Nephron (organoid): ENCODE measurements at regions not wholly inside any gene's neighbourhood (a gene's known extent, or its start where the extent isn't known, plus 50 kb on each side); places are given as distances from the start of the nearest gene placed in this dataset.
A peak's percentile ranks its signal among the peaks of the same experiment; 100 is the strongest.
"Not testable (repeated sequence)": the region's sequence is repeated elsewhere in the genome, so short reads cannot be mapped to it uniquely, and the experiment has no call there.

Experiments
- H3K27ac Mint-ChIP-seq, 3 experiments: 2 replicates each; pipeline ENCODE4 v1.8.0; 2020; ENCODE audit warnings: mixed read lengths in 3 of 3, mild to moderate bottlenecking in 2 of 3, moderate library complexity in 1 of 3
- H3K27me3 Mint-ChIP-seq: 2 replicates; pipeline ENCODE4 v1.8.0; 2021; ENCODE audit warnings: low read depth, mild to moderate bottlenecking, moderate library complexity, mixed read lengths
- H3K36me3 Mint-ChIP-seq: 2 replicates; pipeline ENCODE4 v1.8.0; 2020; ENCODE audit warnings: low read depth, mixed read lengths
- H3K4me1 Mint-ChIP-seq: 2 replicates; pipeline ENCODE4 v1.8.0; 2020; ENCODE audit warnings: mixed read lengths
- H3K4me3 Mint-ChIP-seq, 3 experiments: 2 replicates each; pipeline ENCODE4 v1.8.0; 2020; ENCODE audit warnings: mild to moderate bottlenecking in 3 of 3, mixed read lengths in 3 of 3, moderate library complexity in 2 of 3
- H3K9me3 Mint-ChIP-seq: 2 replicates; pipeline ENCODE4 v1.8.0; 2020; ENCODE audit warnings: mixed read lengths
- CTCF ChIP-seq, 3 experiments: fragments of 200-600 bp; sonication (generic); IDR thresholded peaks; one replicate each; pipeline ENCODE4 v1.5.0; 2021; ENCODE audit warnings: antibody characterized with exemption in 3 of 3; ENCODE audit not compliant: unreplicated experiment in 3 of 3

GRCh38 chr6:168240160-168240559 is 79.4 kb downstream of the DACT2 start:
- H3K36me3 Mint-ChIP-seq: no peaks in the 10 kb centered on the region
- no peak for TF ChIP-seq CTCF (IDR thresholded peaks at IDR 0.05; ENCODE audit: unreplicated experiment in 3 of 3)
- peak overlapping the region; percentile 29 to 86 (median 82) for H3K27ac Mint-ChIP-seq
- H3K4me1 Mint-ChIP-seq: peaks cover 35% of the 10 kb centered on the region
- no peaks in the 10 kb centered on the region for H3K9me3 Mint-ChIP-seq
- H3K4me3 Mint-ChIP-seq: peak overlapping the region in 1 of 3 experiments; percentile 9
- peaks cover 26% of the 10 kb centered on the region for H3K27me3 Mint-ChIP-seq

GRCh38 chr6:168239044-168239773 is 80.4 kb downstream of the DACT2 start:
- Mint-ChIP-seq H3K36me3 (no peaks in the 10 kb centered on the region), H3K4me1 (peaks cover 32% of the 10 kb centered on the region), H3K4me3 (no peak overlapping the region), H3K27me3 (peaks cover 19% of the 10 kb centered on the region), H3K9me3 (no peaks in the 10 kb centered on the region), H3K27ac (peak overlapping the region; percentile 29 to 82 (median 61))
- no peak for TF ChIP-seq CTCF (IDR thresholded peaks at IDR 0.05; ENCODE audit: unreplicated experiment in 3 of 3)

- Mint-ChIP-seq H3K4me3 (no peak overlapping the region), H3K4me1 (peaks cover 27% of the 10 kb centered on the region), H3K36me3 (no peaks in the 10 kb centered on the region), H3K27me3 (peaks cover 18% of the 10 kb centered on the region), H3K27ac (peak overlapping the region; percentile 29 to 61 (median 55)), H3K9me3 (no peaks in the 10 kb centered on the region)
- TF ChIP-seq CTCF (IDR thresholded peaks at IDR 0.05; ENCODE audit: unreplicated experiment in 3 of 3): no peak
Observed at GRCh38 chr6:168238159-168238909, 81.2 kb downstream of the DACT2 start.

- H3K27ac Mint-ChIP-seq, H3K9me3 Mint-ChIP-seq, H3K27me3 Mint-ChIP-seq, H3K36me3 Mint-ChIP-seq, H3K4me3 Mint-ChIP-seq: not testable (repeated sequence)
- peaks cover 35% of the 10 kb centered on the region for H3K4me1 Mint-ChIP-seq
Observed at GRCh38 chr6:168233875-168234213, 85.7 kb downstream of the DACT2 start.

- peaks cover 33% of the 10 kb centered on the region for H3K4me1 Mint-ChIP-seq
- no peak for TF ChIP-seq CTCF (IDR thresholded peaks at IDR 0.05; ENCODE audit: unreplicated experiment in 3 of 3)
- no peaks in the 10 kb centered on the region for H3K9me3 Mint-ChIP-seq
- H3K27ac Mint-ChIP-seq: peak overlapping the region in 2 of 3 experiments; percentile 41 to 50
- no peaks in the 10 kb centered on the region for H3K36me3 Mint-ChIP-seq
- no peak overlapping the region for H3K4me3 Mint-ChIP-seq
- peaks cover 4% of the 10 kb centered on the region for H3K27me3 Mint-ChIP-seq
Observed at GRCh38 chr6:168232989-168233874, 86.3 kb downstream of the DACT2 start.

- H3K4me1 Mint-ChIP-seq: peaks cover 34% of the 10 kb centered on the region
- H3K9me3 Mint-ChIP-seq: no peaks in the 10 kb centered on the region
- H3K27me3 Mint-ChIP-seq: peaks cover 6% of the 10 kb centered on the region
- H3K27ac Mint-ChIP-seq: peak overlapping the region; percentile 68 to 88 (median 86)
- H3K36me3 Mint-ChIP-seq: no peaks in the 10 kb centered on the region
- H3K4me3 Mint-ChIP-seq: no peak overlapping the region
- TF ChIP-seq CTCF (IDR thresholded peaks at IDR 0.05; ENCODE audit: unreplicated experiment in 3 of 3): no peak
Observed at GRCh38 chr6:168232528-168232927, 87.0 kb downstream of the DACT2 start.
